Limb (tissue), 2 donors: ENCODE measurements at regions not wholly inside any gene's neighbourhood (a gene's known extent, or its start where the extent isn't known, plus 50 kb on each side); places are given as distances from the start of the nearest gene placed in this dataset.

Source experiments
- DNase-seq, 2 donors: peaks; one replicate each; pipeline ENCODE4 v3.0.0-alpha.2; 2016; ENCODE audit errors: extremely low spot score in 2 of 2

DNA sequence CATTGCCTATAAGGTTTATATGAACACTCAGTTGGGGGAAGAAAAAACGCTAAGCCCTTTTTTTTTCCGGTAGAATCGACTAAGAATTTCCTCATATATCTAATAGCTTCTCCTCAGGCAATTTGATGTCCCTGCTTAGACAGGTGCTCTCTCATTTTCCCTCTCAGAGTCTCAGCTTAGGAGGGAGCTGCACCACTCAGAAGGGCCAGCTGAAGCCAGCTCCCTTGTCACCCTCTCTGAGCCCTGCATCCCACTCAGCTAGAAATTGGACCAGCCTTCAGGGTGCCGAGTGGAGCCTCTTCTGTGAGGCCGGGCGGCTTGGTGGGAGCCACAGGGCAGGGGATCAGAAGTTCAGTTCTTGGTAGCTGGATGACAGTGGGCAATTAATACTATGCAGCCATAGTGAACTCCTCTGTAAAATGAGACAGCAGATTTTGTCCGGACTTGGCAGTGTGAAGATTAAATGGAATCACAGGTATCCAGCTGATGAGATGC lies 368.5 kb downstream of the MAFB start:
- DNase-seq, result no peak

DNA sequence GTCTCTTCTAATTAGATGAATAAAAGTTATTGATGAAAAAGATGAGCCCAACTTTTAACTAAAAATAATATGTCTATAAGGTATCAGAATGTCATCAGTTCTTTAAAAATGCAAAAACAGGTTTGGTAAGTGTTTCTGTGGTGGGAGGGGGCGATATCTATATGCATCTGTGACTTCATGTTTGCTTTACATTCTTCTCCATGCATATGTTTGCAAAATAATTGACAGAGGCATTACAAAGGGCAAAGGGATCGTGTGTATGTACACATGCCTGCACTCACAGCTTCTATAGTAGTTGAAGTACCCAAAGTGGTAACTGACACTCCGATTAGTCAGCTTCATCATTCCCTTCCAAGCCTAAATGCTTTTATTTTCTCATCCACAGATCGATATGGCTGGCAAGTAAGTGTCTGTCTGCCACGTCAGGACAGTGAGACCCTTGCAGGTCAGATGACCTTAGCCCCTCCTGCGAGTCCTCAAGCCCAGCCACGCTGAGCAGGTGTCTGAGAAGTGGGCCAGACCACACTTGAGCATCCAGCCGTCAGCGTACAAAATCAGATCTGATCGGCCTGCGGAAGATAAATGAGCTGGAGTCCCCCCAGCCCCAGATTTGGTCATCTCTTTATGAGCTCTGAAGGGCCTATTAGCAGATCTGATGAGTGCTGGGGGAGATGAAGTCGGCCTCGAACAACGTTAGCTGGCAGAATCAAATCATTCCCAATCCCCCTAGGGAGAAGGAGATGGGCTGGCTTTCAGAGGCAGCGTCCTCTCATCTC lies 369.1 kb downstream of the MAFB start:
- no peak for DNase-seq

GRCh38 chr20:40319056-40319455 lies 370.0 kb downstream of the MAFB start:
- DNase-seq, result no peak

GRCh38 chr20:40317156-40317790 lies 371.8 kb downstream of the MAFB start:
- no peak for DNase-seq

- peak in 1 of 2 donors; percentile 58 for DNase-seq
These were observed 374.8 kb downstream of the MAFB start for GRCh38 chr20:40314278-40314677.

- DNase-seq, result no peak
These were observed 375.3 kb downstream of the MAFB start for GRCh38 chr20:40313730-40314129.

GRCh38 chr20:40309731-40310130 lies 379.3 kb downstream of the MAFB start:
- DNase-seq, result no peak

DNA sequence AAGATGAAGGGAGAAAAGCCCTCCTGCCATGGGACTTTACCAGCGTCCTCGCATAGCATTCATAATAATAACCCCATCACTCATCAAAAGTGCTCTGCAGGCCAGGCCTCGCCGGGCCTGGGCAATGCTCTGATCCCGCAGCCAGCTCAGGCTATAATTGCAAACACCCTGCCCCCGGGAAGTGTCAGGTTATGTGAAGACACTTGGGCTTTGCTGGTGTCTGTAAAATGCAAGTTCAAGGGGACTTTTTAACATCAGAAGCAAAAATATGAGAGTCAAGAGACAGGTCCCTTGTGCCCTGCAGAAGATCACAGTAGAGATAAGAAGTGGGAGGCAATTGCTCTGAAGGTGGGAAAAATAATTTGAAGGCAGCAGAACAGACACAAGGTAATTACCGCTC lies 381.0 kb downstream of the MAFB start:
- DNase-seq, result no peak

GRCh38 chr20:40307268-40307667 lies 381.8 kb downstream of the MAFB start:
- DNase-seq, result no peak

GRCh38 chr20:40305303-40305702 lies 383.7 kb downstream of the MAFB start:
- DNase-seq, result no peak

DNA sequence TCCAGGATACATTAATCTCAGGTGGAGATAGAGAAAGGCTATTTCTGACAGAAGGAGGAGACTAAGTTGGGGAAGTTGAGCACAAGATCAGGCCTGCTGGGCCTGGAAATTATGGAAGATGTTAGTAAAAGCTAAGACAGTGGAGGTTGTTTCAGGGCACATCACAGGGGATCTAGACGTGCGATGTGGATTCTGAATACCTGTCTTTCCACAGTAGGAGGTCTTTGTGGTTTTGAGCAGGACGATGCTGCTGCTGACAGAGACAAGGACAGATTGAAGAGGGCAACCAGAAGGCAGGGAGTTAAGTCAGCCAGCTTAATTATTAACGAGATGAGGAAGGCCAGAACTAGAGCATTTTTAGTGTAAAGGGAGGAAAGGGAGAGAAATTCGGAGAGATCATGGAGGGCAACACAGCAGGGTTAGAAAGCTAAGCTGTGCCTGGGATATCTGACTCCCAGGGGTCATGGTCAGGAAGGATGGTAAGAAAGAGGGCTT lies 384.9 kb downstream of the MAFB start:
- DNase-seq, result no peak

GRCh38 chr20:40294747-40295146 lies 394.3 kb downstream of the MAFB start:
- DNase-seq, result no peak

- DNase-seq, result no peak
These were observed 394.9 kb downstream of the MAFB start for GRCh38 chr20:40294175-40294574.

GRCh38 chr20:40293740-40294139 lies 395.3 kb downstream of the MAFB start:
- no peak for DNase-seq

- DNase-seq, result no peak
These were observed 397.4 kb downstream of the MAFB start for GRCh38 chr20:40291493-40292135.

DNA sequence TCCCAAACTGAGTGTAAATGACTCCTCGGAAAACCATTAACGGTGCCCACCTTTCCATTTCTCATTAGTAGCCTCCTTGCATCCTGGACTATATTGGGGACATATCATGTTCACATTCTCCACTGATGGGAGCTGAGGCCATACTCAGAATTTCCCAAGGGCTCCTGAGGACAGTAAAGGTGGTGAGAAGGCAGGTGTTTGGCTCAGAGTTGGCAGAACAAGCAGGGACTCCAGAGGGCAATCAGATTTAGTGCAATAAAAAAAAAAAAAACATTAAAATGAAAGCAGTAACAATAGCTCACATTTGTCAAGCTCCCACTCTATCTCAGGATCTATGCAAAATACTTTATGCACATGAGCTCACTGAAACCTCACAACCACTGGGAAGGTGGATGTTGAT lies 401.4 kb downstream of the MAFB start:
- DNase-seq, result no peak

- peak in 1 of 2 donors; percentile 43 for DNase-seq
These were observed 402.0 kb downstream of the MAFB start for GRCh38 chr20:40286975-40287531.

DNA sequence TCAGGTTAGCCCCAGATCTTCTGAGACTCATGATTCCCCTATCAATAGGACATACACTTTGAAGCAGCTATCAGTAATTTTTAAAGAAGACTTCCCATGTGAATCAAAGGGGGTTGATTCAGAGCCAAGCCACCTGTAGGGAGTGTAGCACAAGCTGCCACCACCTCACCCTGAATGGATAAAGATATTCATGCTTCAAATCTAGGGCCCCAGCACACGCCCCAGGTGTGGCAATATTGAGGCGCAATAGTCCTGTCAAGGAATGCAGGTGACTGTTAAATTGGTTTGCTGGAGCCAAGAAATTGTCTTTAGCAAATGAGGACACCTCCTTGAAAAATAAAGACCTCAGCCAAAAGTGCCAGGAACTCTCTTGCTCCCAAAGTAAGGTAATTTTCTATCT lies 404.4 kb downstream of the MAFB start:
- DNase-seq, result no peak

- no peak for DNase-seq
These were observed 405.3 kb downstream of the MAFB start for GRCh38 chr20:40283689-40284088.

DNA sequence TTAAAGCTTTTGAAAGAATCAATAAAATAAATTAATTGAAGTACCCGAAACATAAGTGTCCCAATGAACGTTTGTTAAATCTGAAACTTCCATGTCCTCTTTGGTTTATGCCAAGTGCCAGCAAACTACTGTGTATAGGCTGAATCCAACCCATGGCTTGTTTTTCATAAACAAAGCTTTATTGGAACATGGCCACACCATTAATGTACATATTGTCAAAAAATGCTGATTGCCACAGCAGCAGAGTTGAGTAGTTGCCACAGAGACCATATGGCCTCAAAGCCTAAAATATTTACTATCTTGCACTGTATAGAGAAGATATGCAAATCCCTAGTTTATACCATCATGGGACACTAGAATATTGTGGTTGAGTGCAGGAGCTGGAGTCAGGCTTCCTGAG lies 406.1 kb downstream of the MAFB start:
- no peak for DNase-seq

- DNase-seq, result no peak
These were observed 406.5 kb downstream of the MAFB start for GRCh38 chr20:40282541-40282940.

- no peak for DNase-seq
These were observed 408.4 kb downstream of the MAFB start for GRCh38 chr20:40280616-40281015.
